ENCODE measurements at regions not wholly inside any gene's neighbourhood (a gene's known extent, or its start where the extent isn't known, plus 50 kb on each side); places are given as distances from the start of the nearest gene placed in this dataset.
"Not testable (repeated sequence)": the region's sequence is repeated elsewhere in the genome, so short reads cannot be mapped to it uniquely, and the experiment has no call there.

- not testable (repeated sequence) for TF ChIP-seq EZH2 (IDR thresholded peaks at IDR 0.05; ENCODE audit: borderline replicate concordance)
- TF ChIP-seq, protein P1, sequence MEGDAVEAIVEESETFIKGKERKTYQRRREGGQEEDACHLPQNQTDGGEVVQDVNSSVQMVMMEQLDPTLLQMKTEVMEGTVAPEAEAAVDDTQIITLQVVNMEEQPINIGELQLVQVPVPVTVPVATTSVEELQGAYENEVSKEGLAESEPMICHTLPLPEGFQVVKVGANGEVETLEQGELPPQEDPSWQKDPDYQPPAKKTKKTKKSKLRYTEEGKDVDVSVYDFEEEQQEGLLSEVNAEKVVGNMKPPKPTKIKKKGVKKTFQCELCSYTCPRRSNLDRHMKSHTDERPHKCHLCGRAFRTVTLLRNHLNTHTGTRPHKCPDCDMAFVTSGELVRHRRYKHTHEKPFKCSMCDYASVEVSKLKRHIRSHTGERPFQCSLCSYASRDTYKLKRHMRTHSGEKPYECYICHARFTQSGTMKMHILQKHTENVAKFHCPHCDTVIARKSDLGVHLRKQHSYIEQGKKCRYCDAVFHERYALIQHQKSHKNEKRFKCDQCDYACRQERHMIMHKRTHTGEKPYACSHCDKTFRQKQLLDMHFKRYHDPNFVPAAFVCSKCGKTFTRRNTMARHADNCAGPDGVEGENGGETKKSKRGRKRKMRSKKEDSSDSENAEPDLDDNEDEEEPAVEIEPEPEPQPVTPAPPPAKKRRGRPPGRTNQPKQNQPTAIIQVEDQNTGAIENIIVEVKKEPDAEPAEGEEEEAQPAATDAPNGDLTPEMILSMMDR (IDR thresholded peaks at IDR 0.05; ENCODE audit: poor library complexity): not testable (repeated sequence)
Measured at GRCh38 chr5:60473027-60473426, 226.9 kb downstream of the DEPDC1B start.
